ENCODE measurements at regions not wholly inside any gene's neighbourhood (a gene's known extent, or its start where the extent isn't known, plus 50 kb on each side); places are given as distances from the start of the nearest gene placed in this dataset.

GRCh38 chr3:167115331-167115934 is 264.7 kb downstream of the ZBBX start:
- Histone ChIP-seq H3K9me3 (no peaks in the 10 kb centered on the region), H3K27ac (no peak overlapping the region), H3K36me3 (no peaks in the 10 kb centered on the region), H3K4me1 (no peaks in the 10 kb centered on the region), H3K4me3 (no peak overlapping the region), H3K27me3 (no peaks in the 10 kb centered on the region)
- DNase-seq (ENCODE audit: extremely low spot score in 2 of 2): no peak
- TF ChIP-seq CTCF (IDR thresholded peaks at IDR 0.05): no peak
- TF ChIP-seq POLR2AphosphoS5 (IDR thresholded peaks at IDR 0.05; ENCODE audit: insufficient read depth in 1 of 2, low read depth in 1 of 2): no peak
- no peak for TF ChIP-seq POLR2A (IDR thresholded peaks at IDR 0.05)
- intact Hi-C loops (cut with DNase I): no loop called here

- no peak for TF ChIP-seq POLR2A (IDR thresholded peaks at IDR 0.05)
- TF ChIP-seq POLR2AphosphoS5 (IDR thresholded peaks at IDR 0.05; ENCODE audit: insufficient read depth in 1 of 2, low read depth in 1 of 2): no peak
- TF ChIP-seq CTCF (IDR thresholded peaks at IDR 0.05): no peak
- Histone ChIP-seq H3K27ac (no peak overlapping the region), H3K4me1 (no peaks in the 10 kb centered on the region), H3K4me3 (no peak overlapping the region), H3K9me3 (no peaks in the 10 kb centered on the region), H3K36me3 (no peaks in the 10 kb centered on the region), H3K27me3 (no peaks in the 10 kb centered on the region)
- intact Hi-C loops (cut with DNase I): no loop called here
- peak in 1 of 2 donors; percentile 95 for DNase-seq (ENCODE audit: extremely low spot score in 2 of 2)
Measured at GRCh38 chr3:167114619-167115018, 265.5 kb downstream of the ZBBX start.

- H3K4me3 ChIP-seq: no peak overlapping the region
- intact Hi-C loops (cut with DNase I): no loop called here
- no peaks in the 10 kb centered on the region for H3K27me3 ChIP-seq
- no peaks in the 10 kb centered on the region for H3K4me1 ChIP-seq
- H3K36me3 ChIP-seq: no peaks in the 10 kb centered on the region
- TF ChIP-seq POLR2A (IDR thresholded peaks at IDR 0.05) (no peak), POLR2AphosphoS5 (IDR thresholded peaks at IDR 0.05; ENCODE audit: insufficient read depth in 1 of 2, low read depth in 1 of 2) (no peak), CTCF (IDR thresholded peaks at IDR 0.05) (no peak)
- H3K27ac ChIP-seq: no peak overlapping the region
- H3K9me3 ChIP-seq: no peaks in the 10 kb centered on the region
- no peak for DNase-seq (ENCODE audit: extremely low spot score in 2 of 2)
Measured at GRCh38 chr3:167113035-167113830, 266.9 kb downstream of the ZBBX start.

- H3K36me3 ChIP-seq: no peaks in the 10 kb centered on the region
- no peak overlapping the region for H3K4me3 ChIP-seq
- intact Hi-C loops (cut with DNase I): no loop called here
- no peaks in the 10 kb centered on the region for H3K27me3 ChIP-seq
- H3K9me3 ChIP-seq: no peaks in the 10 kb centered on the region
- H3K27ac ChIP-seq: no peak overlapping the region
- TF ChIP-seq CTCF (IDR thresholded peaks at IDR 0.05): no peak
- TF ChIP-seq POLR2AphosphoS5 (IDR thresholded peaks at IDR 0.05; ENCODE audit: insufficient read depth in 1 of 2, low read depth in 1 of 2): no peak
- DNase-seq (ENCODE audit: extremely low spot score in 2 of 2): no peak
- H3K4me1 ChIP-seq: no peaks in the 10 kb centered on the region
Measured at GRCh38 chr3:167110901-167111300, 269.2 kb downstream of the ZBBX start.

- no peak overlapping the region for H3K27ac ChIP-seq
- no peaks in the 10 kb centered on the region for H3K4me1 ChIP-seq
- no peak for DNase-seq (ENCODE audit: extremely low spot score in 2 of 2)
- no peak overlapping the region for H3K4me3 ChIP-seq
- H3K27me3 ChIP-seq: no peaks in the 10 kb centered on the region
- TF ChIP-seq POLR2A (IDR thresholded peaks at IDR 0.05): no peak
- TF ChIP-seq CTCF (IDR thresholded peaks at IDR 0.05): no peak
- no peak for TF ChIP-seq POLR2AphosphoS5 (IDR thresholded peaks at IDR 0.05; ENCODE audit: insufficient read depth in 1 of 2, low read depth in 1 of 2)
- intact Hi-C loops (cut with DNase I): no loop called here
- no peaks in the 10 kb centered on the region for H3K36me3 ChIP-seq
- H3K9me3 ChIP-seq: no peaks in the 10 kb centered on the region
Measured at GRCh38 chr3:167109746-167110145, 270.4 kb downstream of the ZBBX start.

Data from vagina (tissue), 2 donors.